Omental fat pad (tissue), 3 donors: ENCODE measurements at regions not wholly inside any gene's neighbourhood (a gene's known extent, or its start where the extent isn't known, plus 50 kb on each side); places are given as distances from the start of the nearest gene placed in this dataset.

ENCODE experiments used
- ATAC-seq: fragments of 150-250 bp; one replicate; pipeline ENCODE4 v1.9.1; 2016; ENCODE audit warnings: mild to moderate bottlenecking, moderate library complexity; ENCODE audit not compliant: low FRiP score
- DNase-seq: peaks from one replicate; pipeline ENCODE4 v3.0.0-alpha.2; 2019; ENCODE audit warnings: low spot score
- CTCF ChIP-seq, 3 donors: fragments of 450-650 bp; IDR thresholded peaks; one replicate each; pipeline ENCODE4 v1.5.1; 2016 to 2017; ENCODE audit warnings: antibody characterized with exemption in 3 of 3, mild to moderate bottlenecking in 3 of 3, moderate library complexity in 2 of 3

- no peak for TF ChIP-seq CTCF (IDR thresholded peaks at IDR 0.05)
- no peak for ATAC-seq
These were observed 185.5 kb upstream of the NBEA start for GRCh38 chr13:34756572-34756971.

GRCh38 chr13:34757441-34757840 lies 184.6 kb upstream of the NBEA start:
- ATAC-seq (no peak), DNase-seq (no peak)
- TF ChIP-seq CTCF (IDR thresholded peaks at IDR 0.05): no peak

More at GRCh38 chr13:34756572-34756971, 185.5 kb upstream of the NBEA start:
- no peak for DNase-seq

GRCh38 chr13:34758628-34759027 lies 183.4 kb upstream of the NBEA start:
- ATAC-seq: no peak
- no peak for TF ChIP-seq CTCF (IDR thresholded peaks at IDR 0.05)
- DNase-seq: no peak

- DNase-seq (no peak), ATAC-seq (no peak)
- TF ChIP-seq CTCF (IDR thresholded peaks at IDR 0.05): no peak
These were observed 179.8 kb upstream of the NBEA start for GRCh38 chr13:34762312-34762711.

- no peak for DNase-seq
- TF ChIP-seq CTCF (IDR thresholded peaks at IDR 0.05): no peak
- no peak for ATAC-seq
These were observed 177.8 kb upstream of the NBEA start for GRCh38 chr13:34764246-34764645.

- no peak for DNase-seq
- no peak for TF ChIP-seq CTCF (IDR thresholded peaks at IDR 0.05)
- no peak for ATAC-seq
These were observed 176.5 kb upstream of the NBEA start for GRCh38 chr13:34765446-34766180.

- ATAC-seq (no peak), DNase-seq (no peak)
- TF ChIP-seq CTCF (IDR thresholded peaks at IDR 0.05): no peak
These were observed 174.3 kb upstream of the NBEA start for GRCh38 chr13:34767778-34768177.
